HepG2 (cell line): ENCODE measurements at regions not wholly inside any gene's neighbourhood (a gene's known extent, or its start where the extent isn't known, plus 50 kb on each side); places are given as distances from the start of the nearest gene placed in this dataset.

Source experiments
- ATAC-seq: fragments of 200-7000 bp; cut with Tn5 transposase; 3 replicates; pipeline ENCODE4 v1.9.1; 2020; ENCODE audit warnings: mild to moderate bottlenecking, moderate library complexity
- BruUV-seq: library from RNA; stranded (reverse); fragments of 400-500 nt; replicated peaks from 2 replicates; lab custom pipeline; 2021; lab: Mats Ljungman, UMichigan
- CTCF ChIA-PET: fragments of 300-600 bp; formaldehyde crosslinking; extraction: SDS; loops from one replicate; lab custom pipeline; 2021; ENCODE audit warnings: low total read pairs, inconsistent platforms, low intra/inter-chr PET ratio; lab: Yijun Ruan, JAX
- POLR2A ChIA-PET: fragments of 350-600 bp; sonication (Branson Sonifier 250); formaldehyde crosslinking; loops from one replicate; lab custom pipeline; 2020; ENCODE audit warnings: antibody characterized with exemption, inconsistent platforms; lab: Yijun Ruan, JAX
- DNase-seq: peaks from one replicate; pipeline ENCODE4 v3.0.0-alpha.2; 2015; ENCODE audit warnings: low spot score
- FAIRE-seq: peaks from 3 replicates; lab custom pipeline; 2011; peaks lifted over from hg19 to GRCh38; lab: Jason Lieb, UNC
- H2AFZ ChIP-seq: one replicate; pipeline ENCODE4 v1.6.1; 2011; ENCODE audit warnings: low read length, inconsistent platforms
- H3K27ac ChIP-seq: fragments of 300-600 bp; 3 replicates; pipeline ENCODE4 v1.8.0; 2011; ENCODE audit warnings: mixed run types, mild to moderate bottlenecking, mixed read lengths, low read length, inconsistent platforms; ENCODE audit not compliant: insufficient read depth; ENCODE audit errors: extremely low read length
- H3K27me3 ChIP-seq, 2 experiments: fragments of 200-600 bp in 1 of 2; 2 replicates in 1 of 2; 3 replicates in 1 of 2; pipeline versions ENCODE4 v1.6.0 to v1.8.0; 2011; ENCODE audit warnings: low read length in 2 of 2, mild to moderate bottlenecking in 2 of 2, moderate library complexity in 2 of 2, inconsistent platforms in 1 of 2; ENCODE audit not compliant: insufficient read depth in 2 of 2, control insufficient read depth in 1 of 2
- H3K36me3 ChIP-seq, 2 experiments: fragments of 200-600 bp in 1 of 2; replicated peaks in 1 of 2; 2 replicates in 1 of 2; 3 replicates in 1 of 2; pipeline versions ENCODE4 v1.5.1 to v1.8.0; 2011; ENCODE audit warnings: low read length in 2 of 2, inconsistent platforms in 1 of 2; ENCODE audit not compliant: insufficient read depth in 2 of 2, control insufficient read depth in 1 of 2
- H3K4me1 ChIP-seq: 2 replicates; pipeline ENCODE4 v1.5.1; 2012; ENCODE audit warnings: low read length, inconsistent platforms; ENCODE audit not compliant: insufficient read depth
- H3K4me2 ChIP-seq: 2 replicates; pipeline ENCODE4 v1.6.0; 2011; ENCODE audit warnings: low read depth, low read length, inconsistent platforms
- H3K4me3 ChIP-seq, 3 experiments: fragments of 200-600 bp in 1 of 3; sonication (generic), shearing (Covaris generic) in 1 of 3; replicated peaks in 1 of 3; 2 replicates each; pipeline ENCODE4 v1.5.1; 2011 to 2016; ENCODE audit warnings: low read length in 3 of 3, inconsistent platforms in 2 of 3, low read depth in 2 of 3, mild to moderate bottlenecking in 2 of 3, control low read depth in 1 of 3, mixed read lengths in 1 of 3; ENCODE audit not compliant: insufficient read depth in 1 of 3
- H3K79me2 ChIP-seq: one replicate; pipeline ENCODE4 v1.6.1; 2011; ENCODE audit warnings: low read length, inconsistent platforms; ENCODE audit not compliant: insufficient read depth
- H3K9ac ChIP-seq: 2 replicates; pipeline ENCODE4 v1.6.0; 2011; ENCODE audit warnings: mild to moderate bottlenecking, low read depth, low read length, inconsistent platforms; ENCODE audit not compliant: insufficient read depth
- H3K9me3 ChIP-seq: 2 replicates; pipeline ENCODE4 v1.5.1; 2012; ENCODE audit warnings: mild to moderate bottlenecking, low read length
- H4K20me1 ChIP-seq: 2 replicates; pipeline ENCODE4 v1.6.0; 2011; ENCODE audit warnings: inconsistent platforms, mild to moderate bottlenecking, low read length, moderate library complexity; ENCODE audit not compliant: insufficient read depth
- FOXP1 ChIP-seq, 2 experiments: fragments of 450-650 bp in 1 of 2; IDR thresholded peaks; 2 replicates each; pipeline ENCODE4 v1.6.1; 2017 to 2018; ENCODE audit warnings: antibody characterized with exemption in 1 of 2
- MAX ChIP-seq: IDR thresholded peaks from 2 replicates; pipeline ENCODE4 v1.6.1; 2012; ENCODE audit warnings: inconsistent platforms
- MIER2 ChIP-seq: IDR thresholded peaks from 2 replicates; pipeline ENCODE4 v1.6.1; 2016; ENCODE audit warnings: missing biosample characterization, missing genetic modification reagents
- MXD3 ChIP-seq: IDR thresholded peaks from 2 replicates; pipeline ENCODE4 v1.6.1; 2016; ENCODE audit warnings: mild to moderate bottlenecking, missing biosample characterization, missing genetic modification reagents
- NCOR1 ChIP-seq: fragments of 200-600 bp; sonication (generic); IDR thresholded peaks from 2 replicates; pipeline ENCODE4 v1.7.0; 2017; ENCODE audit warnings: antibody characterized with exemption, low read length, borderline replicate concordance
- NONO ChIP-seq, 2 experiments: fragments of 450-650 bp in 1 of 2; sonication (generic) in 1 of 2; formaldehyde crosslinking in 1 of 2; IDR thresholded peaks in 1 of 2; conservative IDR thresholded peaks in 1 of 2; 2 replicates each; pipeline versions ENCODE4 v1.6.1 to v1.8.0; 2017 to 2022; ENCODE audit warnings: mild to moderate bottlenecking in 1 of 2, missing genetic modification reagents in 1 of 2, moderate library complexity in 1 of 2
- PRMT3 ChIP-seq: sonication (generic); formaldehyde crosslinking; IDR thresholded peaks from 2 replicates; pipeline ENCODE4 v1.8.1; 2022; ENCODE audit warnings: low read depth, mild to moderate bottlenecking, moderate library complexity, missing genetic modification reagents, borderline replicate concordance
- SNRNP70 ChIP-seq: fragments of 200-400 bp; formaldehyde crosslinking; IDR thresholded peaks from 2 replicates; pipeline ENCODE4 v1.6.1; 2017; ENCODE audit warnings: mild to moderate bottlenecking, low read depth, low read length, moderate library complexity
- SP5 ChIP-seq: IDR thresholded peaks from 2 replicates; pipeline ENCODE4 v1.6.1; 2016; ENCODE audit warnings: low read depth, borderline replicate concordance
- TARDBP ChIP-seq: sonication (generic); formaldehyde crosslinking; IDR thresholded peaks from 2 replicates; pipeline ENCODE4 v1.8.0; 2022; ENCODE audit warnings: mild to moderate bottlenecking, missing genetic modification reagents
- ZFAT ChIP-seq: sonication (generic); formaldehyde crosslinking; conservative IDR thresholded peaks from 2 replicates; pipeline ENCODE4 v1.8.1; 2023; ENCODE audit warnings: missing genetic modification reagents, inconsistent platforms
- ZNF354B ChIP-seq: sonication (generic); formaldehyde crosslinking; IDR thresholded peaks from 2 replicates; pipeline ENCODE4 v1.8.0; 2022; ENCODE audit warnings: mild to moderate bottlenecking, missing genetic modification reagents
- WGBS: methylation state at CpG from one replicate; pipeline ENCODE4 v1.1.6; 2017; ENCODE audit warnings: low lambda C conversion rate; 5-methylcytosine and 5-hydroxymethylcytosine counted together
- in situ Hi-C: cut with HindIII; loops from 2 replicates; pipeline ENCODE4 v1.10.0; 2017; ENCODE audit warnings: low pct_unique_long_range_greater_than_20kb; ENCODE audit not compliant: extremely low pct_ligation_motif_present
- intact Hi-C: fragments of 100-400 bp; cut with micrococcal nuclease; formaldehyde crosslinking; loops from one replicate; pipeline ENCODE4 v1.10.0; 2022; ENCODE audit not compliant: unreplicated experiment

DNA sequence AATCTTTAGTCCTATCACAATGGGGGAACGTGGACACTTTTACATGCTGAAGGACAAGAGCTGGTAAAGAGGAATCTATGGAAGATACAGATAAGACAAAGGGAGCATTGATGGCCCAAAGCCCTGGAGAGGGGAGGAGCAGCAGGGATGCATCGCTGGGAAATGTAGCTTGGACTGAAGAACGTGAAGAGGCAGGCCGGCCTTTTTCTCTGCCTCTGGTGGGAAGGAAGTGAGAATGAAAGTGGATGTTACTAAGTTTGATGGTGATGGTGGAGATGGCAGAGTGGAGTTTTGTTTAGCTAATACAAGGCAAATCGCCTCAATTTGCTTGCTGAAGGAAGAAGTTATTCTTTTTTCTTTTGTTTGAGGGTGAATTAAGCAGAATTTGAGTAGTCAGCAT is 124.6 kb upstream of the TAF11L2 start:
- Histone ChIP-seq H3K79me2 (no peaks in the 10 kb centered on the region), H2AFZ (no peak overlapping the region), H3K4me3 (no peak overlapping the region), H3K27ac (no peak overlapping the region), H3K27me3 (no peaks in the 10 kb centered on the region), H3K36me3 (no peaks in the 10 kb centered on the region), H4K20me1 (no peaks in the 10 kb centered on the region)
- intact Hi-C loops: no loop called here
- no peak for ATAC-seq
- in situ Hi-C loops: no loop called here
- CTCF ChIA-PET: no interaction called here
- TF ChIP-seq ZNF354B (CRISPR knock-in tag) (no peak), PRMT3 (CRISPR knock-in tag) (no peak), FOXP1 (IDR thresholded peaks at IDR 0.05) (no peak), FOXP1 (CRISPR knock-in tag; IDR thresholded peaks at IDR 0.05) (no peak), MIER2 (CRISPR knock-in tag) (no peak), ZFAT (no peak), NCOR1 (no peak), SP5 (CRISPR knock-in tag) (no peak), MAX (no peak), SNRNP70 (no peak), TARDBP (CRISPR knock-in tag) (no peak), MXD3 (CRISPR knock-in tag) (no peak), NONO (IDR thresholded peaks at IDR 0.05) (no peak), NONO (CRISPR knock-in tag; conservative IDR thresholded peaks at IDR 0.05) (no peak)
- TF ChIP-seq, all 625 proteins: peak for 0
- WGBS: under 1% methylated on average over 5 of the region's 5 CpGs
- Histone ChIP-seq H3K4me2 (no peak overlapping the region), H3K4me1 (no peaks in the 10 kb centered on the region), H3K9me3 (no peaks in the 10 kb centered on the region), H3K9ac (no peak overlapping the region)
- FAIRE-seq (no peak), DNase-seq (no peak)
- POLR2A ChIA-PET: no interaction called here
- BruUV-seq: no TSS peak
